PC-9 (cell line): ENCODE measurements at regions not wholly inside any gene's neighbourhood (a gene's known extent, or its start where the extent isn't known, plus 50 kb on each side); places are given as distances from the start of the nearest gene placed in this dataset.
"Not testable (repeated sequence)": the region's sequence is repeated elsewhere in the genome, so short reads cannot be mapped to it uniquely, and the experiment has no call there.

Source experiments
- BruUV-seq: library from RNA; stranded (reverse); fragments of 400-500 nt; replicated peaks from 2 replicates; lab custom pipeline; 2021; lab: Mats Ljungman, UMichigan
- CTCF ChIA-PET: fragments of 300-600 bp; sonication (Branson Sonifier 250); formaldehyde crosslinking; loops from one replicate; lab custom pipeline; 2022; ENCODE audit warnings: antibody characterized with exemption; lab: Charles Lee
- POLR2A ChIA-PET: fragments of 300-600 bp; sonication (Branson Sonifier 250); formaldehyde crosslinking; loops from one replicate; lab custom pipeline; 2022; ENCODE audit warnings: antibody characterized with exemption; ENCODE audit not compliant: unreplicated experiment; lab: Charles Lee
- DNase-seq, 2 experiments: peaks; one replicate each; pipeline versions ENCODE4 v3.0.0 to v3.0.0-alpha.2; 2015 to 2022; ENCODE audit warnings: mixed read lengths in 1 of 2
- H2AFZ ChIP-seq: fragments of 200-600 bp; sonication (generic); 2 replicates; pipeline ENCODE4 v1.8.1; 2017; ENCODE audit warnings: antibody characterized with exemption
- H3F3A ChIP-seq: fragments of 200-600 bp; sonication (generic); 2 replicates; pipeline ENCODE4 v1.8.1; 2017; ENCODE audit warnings: antibody characterized with exemption, mild to moderate bottlenecking, low read depth; ENCODE audit not compliant: insufficient read depth
- H3K27ac ChIP-seq: fragments of 200-600 bp; sonication (generic); 2 replicates; pipeline ENCODE4 v1.6.1; 2016; ENCODE audit warnings: mixed run types
- H3K27me3 ChIP-seq: fragments of 200-600 bp; sonication (generic); 2 replicates; pipeline ENCODE4 v1.6.1; 2016; ENCODE audit warnings: low read depth, mixed run types; ENCODE audit not compliant: insufficient read depth
- H3K36me3 ChIP-seq: fragments of 200-600 bp; sonication (generic); 2 replicates; pipeline ENCODE4 v1.6.1; 2016; ENCODE audit warnings: low read depth, mixed run types
- H3K4me1 ChIP-seq: fragments of 200-600 bp; sonication (generic); replicated peaks from 2 replicates; pipeline ENCODE4 v1.6.1; 2016; ENCODE audit warnings: mixed run types; ENCODE audit not compliant: insufficient read depth
- H3K4me2 ChIP-seq: fragments of 200-600 bp; sonication (generic); 2 replicates; pipeline ENCODE4 v1.6.1; 2017; ENCODE audit warnings: mixed run types
- H3K4me3 ChIP-seq: fragments of 200-600 bp; sonication (generic); 2 replicates; pipeline ENCODE4 v1.6.1; 2016; ENCODE audit warnings: mixed run types
- H3K79me2 ChIP-seq: fragments of 200-600 bp; sonication (generic); 2 replicates; pipeline ENCODE4 v1.6.1; 2017; ENCODE audit warnings: low read depth, mixed run types
- H3K9me2 ChIP-seq: fragments of 200-600 bp; sonication (generic); 2 replicates; pipeline ENCODE4 v1.8.1; 2017; ENCODE audit warnings: mild to moderate bottlenecking; ENCODE audit not compliant: insufficient read depth
- H3K9me3 ChIP-seq: fragments of 200-600 bp; sonication (generic); 2 replicates; pipeline ENCODE4 v1.8.1; 2016; ENCODE audit warnings: low read depth; ENCODE audit not compliant: insufficient read depth
- H4K20me1 ChIP-seq: fragments of 200-600 bp; sonication (generic); 2 replicates; pipeline ENCODE4 v1.8.1; 2017; ENCODE audit not compliant: insufficient read depth
- EZH2 ChIP-seq: fragments of 200-600 bp; sonication (generic); IDR thresholded peaks from 2 replicates; pipeline ENCODE4 v1.8.0; 2017; ENCODE audit warnings: antibody characterized with exemption, low read depth
- intact Hi-C: fragments of 100-400 bp; cut with micrococcal nuclease; formaldehyde crosslinking; loops from one replicate; pipeline ENCODE4 v1.10.0; 2022; ENCODE audit not compliant: unreplicated experiment
- TF ChIP-seq, protein P1 (sequence below): fragments of 200-600 bp; sonication (generic); conservative IDR thresholded peaks from 2 replicates; pipeline ENCODE4 v1.6.1; 2017; ENCODE audit warnings: mixed run types, antibody characterized with exemption, mild to moderate bottlenecking, moderate library complexity

DNA sequence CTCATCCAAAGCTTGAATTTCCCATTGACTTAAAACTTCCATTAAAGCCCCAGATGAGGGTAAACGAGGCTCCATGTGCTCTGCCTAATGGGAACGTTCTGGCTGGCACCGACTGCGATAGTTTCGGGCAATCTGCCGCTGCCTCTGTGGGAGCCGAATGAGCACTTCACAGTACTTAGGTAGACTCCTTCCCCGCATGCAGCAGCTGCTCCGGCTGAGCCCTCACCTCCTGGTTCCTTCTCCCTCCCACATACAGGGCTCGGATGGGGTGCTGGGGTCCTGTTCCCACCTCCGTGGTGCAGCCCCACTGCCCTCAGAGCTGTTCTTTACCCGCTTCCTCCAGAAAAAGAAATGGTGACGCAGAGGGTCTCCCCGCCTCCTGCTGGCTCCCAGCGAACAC, 476.5 kb upstream of the SALL3 start:
- intact Hi-C loops: no loop called here
- Histone ChIP-seq H2AFZ (no peak overlapping the region), H3K27ac (no peak overlapping the region), H4K20me1 (no peaks in the 10 kb centered on the region), H3K4me2 (no peak overlapping the region), H3K27me3 (peaks cover 78% of the 10 kb centered on the region), H3K4me3 (no peak overlapping the region), H3K4me1 (no peaks in the 10 kb centered on the region), H3K9me2 (no peaks in the 10 kb centered on the region), H3K79me2 (no peaks in the 10 kb centered on the region), H3K9me3 (no peaks in the 10 kb centered on the region), H3F3A (no peaks in the 10 kb centered on the region), H3K36me3 (no peaks in the 10 kb centered on the region)
- BruUV-seq: no TSS peak
- no peak for DNase-seq
- CTCF ChIA-PET: no interaction called here
- POLR2A ChIA-PET: no interaction called here
- TF ChIP-seq EZH2: no peak
- TF ChIP-seq, protein P1, sequence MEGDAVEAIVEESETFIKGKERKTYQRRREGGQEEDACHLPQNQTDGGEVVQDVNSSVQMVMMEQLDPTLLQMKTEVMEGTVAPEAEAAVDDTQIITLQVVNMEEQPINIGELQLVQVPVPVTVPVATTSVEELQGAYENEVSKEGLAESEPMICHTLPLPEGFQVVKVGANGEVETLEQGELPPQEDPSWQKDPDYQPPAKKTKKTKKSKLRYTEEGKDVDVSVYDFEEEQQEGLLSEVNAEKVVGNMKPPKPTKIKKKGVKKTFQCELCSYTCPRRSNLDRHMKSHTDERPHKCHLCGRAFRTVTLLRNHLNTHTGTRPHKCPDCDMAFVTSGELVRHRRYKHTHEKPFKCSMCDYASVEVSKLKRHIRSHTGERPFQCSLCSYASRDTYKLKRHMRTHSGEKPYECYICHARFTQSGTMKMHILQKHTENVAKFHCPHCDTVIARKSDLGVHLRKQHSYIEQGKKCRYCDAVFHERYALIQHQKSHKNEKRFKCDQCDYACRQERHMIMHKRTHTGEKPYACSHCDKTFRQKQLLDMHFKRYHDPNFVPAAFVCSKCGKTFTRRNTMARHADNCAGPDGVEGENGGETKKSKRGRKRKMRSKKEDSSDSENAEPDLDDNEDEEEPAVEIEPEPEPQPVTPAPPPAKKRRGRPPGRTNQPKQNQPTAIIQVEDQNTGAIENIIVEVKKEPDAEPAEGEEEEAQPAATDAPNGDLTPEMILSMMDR: no peak

DNA sequence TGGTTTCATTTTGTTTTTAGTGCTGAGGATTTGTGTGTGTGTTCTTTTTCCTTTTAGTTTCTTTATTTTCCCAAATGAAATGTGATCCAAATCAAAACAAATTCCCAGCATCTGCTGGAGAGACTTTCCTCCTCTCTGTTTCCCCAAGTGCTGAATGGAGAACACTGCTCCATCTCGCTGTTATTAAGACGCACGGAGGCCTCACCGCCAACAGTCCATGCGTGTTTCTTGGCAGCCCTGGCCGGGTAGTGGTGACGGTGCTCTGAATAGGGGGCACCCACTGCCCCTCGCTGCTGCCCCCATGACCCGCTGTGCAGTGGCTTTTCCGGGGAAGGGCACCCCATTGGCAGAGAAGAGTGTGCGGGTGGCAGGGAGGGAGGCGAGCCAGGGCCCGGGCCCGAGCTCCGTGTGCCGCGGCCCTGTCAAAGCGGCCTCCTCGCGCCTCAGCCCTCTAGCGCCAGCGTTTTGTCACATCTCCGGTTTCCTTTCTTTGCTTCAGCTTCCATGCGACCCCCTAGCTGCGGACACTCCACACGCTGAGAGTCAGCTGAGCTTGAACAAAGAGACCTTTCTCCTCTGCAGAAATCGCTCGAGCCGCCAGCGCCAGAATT, 473.7 kb upstream of the SALL3 start:
- H3K4me1 ChIP-seq: no peaks in the 10 kb centered on the region
- TF ChIP-seq EZH2: no peak
- TF ChIP-seq, protein P1: no peak
- no peaks in the 10 kb centered on the region for H4K20me1 ChIP-seq
- no peaks in the 10 kb centered on the region for H3F3A ChIP-seq
- no peaks in the 10 kb centered on the region for H3K79me2 ChIP-seq
- H3K4me2 ChIP-seq: no peak overlapping the region
- no peaks in the 10 kb centered on the region for H3K9me2 ChIP-seq
- no peaks in the 10 kb centered on the region for H3K36me3 ChIP-seq
- H2AFZ ChIP-seq: no peak overlapping the region
- ChIA-PET CTCF (no interaction called here), POLR2A (no interaction called here)
- intact Hi-C loops: no loop called here
- H3K27ac ChIP-seq: no peak overlapping the region
- no peak for DNase-seq
- BruUV-seq: no TSS peak
- H3K4me3 ChIP-seq: no peak overlapping the region
- no peaks in the 10 kb centered on the region for H3K9me3 ChIP-seq
- H3K27me3 ChIP-seq: peaks cover 67% of the 10 kb centered on the region

DNA sequence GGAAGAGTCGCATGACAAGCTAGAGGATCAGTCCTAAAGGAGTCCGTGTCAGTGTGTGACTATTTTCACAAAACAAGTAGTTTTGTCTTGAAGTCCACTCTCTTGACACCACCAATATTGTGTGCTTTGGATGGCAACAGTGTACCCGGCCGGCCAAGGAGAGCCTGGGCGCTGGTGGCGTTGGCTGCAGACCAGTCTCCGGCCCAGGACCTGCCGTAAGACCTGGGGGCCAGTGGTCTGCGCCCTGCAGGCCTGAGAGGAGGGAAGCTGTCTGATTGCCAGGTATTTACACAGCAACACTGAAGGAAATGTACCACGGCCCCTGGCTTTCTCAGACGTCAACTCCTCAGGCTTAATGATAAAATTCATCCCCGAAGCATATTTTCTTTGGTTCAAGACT, 472.4 kb upstream of the SALL3 start:
- DNase-seq: no peak
- Histone ChIP-seq H2AFZ (no peak overlapping the region), H3K4me3 (no peak overlapping the region), H3K27ac (no peak overlapping the region), H4K20me1 (no peaks in the 10 kb centered on the region), H3K4me2 (no peak overlapping the region), H3K9me2 (no peaks in the 10 kb centered on the region), H3K27me3 (peaks cover 65% of the 10 kb centered on the region), H3K79me2 (no peaks in the 10 kb centered on the region), H3K36me3 (no peaks in the 10 kb centered on the region), H3K4me1 (no peaks in the 10 kb centered on the region), H3K9me3 (no peaks in the 10 kb centered on the region), H3F3A (no peaks in the 10 kb centered on the region)
- CTCF ChIA-PET: no interaction called here
- POLR2A ChIA-PET: no interaction called here
- intact Hi-C loops: no loop called here
- no TSS peak for BruUV-seq
- TF ChIP-seq, protein P1: no peak
- TF ChIP-seq EZH2: no peak

DNA sequence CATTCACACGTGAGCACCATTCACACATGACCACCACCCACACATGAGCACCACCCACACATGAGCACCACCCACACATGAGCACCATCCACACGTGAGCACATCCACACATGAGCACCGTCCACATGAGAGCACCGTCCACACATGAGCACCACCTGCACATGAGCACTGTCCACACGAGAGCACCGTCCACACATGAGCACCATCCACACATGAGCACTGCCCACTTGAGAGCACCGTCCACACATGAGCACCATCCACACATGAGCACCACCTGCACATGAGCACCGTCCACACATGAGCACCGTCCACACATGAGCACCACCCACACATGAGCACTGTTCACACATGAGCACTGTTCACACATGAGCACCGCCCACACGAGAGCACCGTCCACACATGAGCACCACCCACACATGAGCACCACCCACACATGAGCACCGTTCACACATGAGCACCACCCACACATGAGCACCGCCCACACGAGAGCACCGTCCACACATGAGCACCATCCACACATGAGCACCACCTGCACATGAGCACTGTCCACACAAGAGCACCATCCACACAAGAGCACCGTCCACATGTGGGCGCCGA, 471.3 kb upstream of the SALL3 start:
- H3K79me2 ChIP-seq, H3K36me3 ChIP-seq, H3K4me3 ChIP-seq, intact Hi-C loops, H3K9me3 ChIP-seq, H3F3A ChIP-seq, H3K4me2 ChIP-seq, H3K27ac ChIP-seq, H4K20me1 ChIP-seq, CTCF ChIA-PET, POLR2A ChIA-PET, BruUV-seq, DNase-seq, H3K9me2 ChIP-seq, H2AFZ ChIP-seq, H3K4me1 ChIP-seq: not testable (repeated sequence)
- H3K27me3 ChIP-seq: peaks cover 61% of the 10 kb centered on the region
